ENCODE measurements at regions not wholly inside any gene's neighbourhood (a gene's known extent, or its start where the extent isn't known, plus 50 kb on each side); places are given as distances from the start of the nearest gene placed in this dataset.

DNA sequence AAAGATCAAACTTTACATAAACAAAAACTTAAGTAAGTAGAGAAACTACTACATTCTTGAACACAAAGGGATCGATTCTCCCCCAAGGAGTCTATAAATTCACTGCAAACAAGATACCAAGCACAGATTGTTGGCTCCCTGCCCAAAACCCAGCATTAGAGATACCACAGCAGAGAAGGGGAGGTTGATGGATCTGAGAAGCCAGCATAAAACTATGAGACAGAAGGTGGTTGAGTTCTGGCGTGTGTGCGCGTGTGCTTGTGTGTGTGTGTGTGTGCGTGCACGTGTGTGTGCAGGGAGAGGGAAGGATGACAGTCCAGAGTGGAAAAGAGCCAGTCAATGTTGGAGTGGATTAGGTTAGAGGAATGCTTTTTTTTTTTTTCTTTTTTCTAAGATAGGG is 143.2 kb upstream of the PRR20G start:
- Histone ChIP-seq H3K4me1 (ENCODE audit: control insufficient read depth in 2 of 2, insufficient read depth in 2 of 2, low read length in 2 of 2) (no peaks in the 10 kb centered on the region), H3K9me3 (ENCODE audit: control extremely low read depth in 1 of 3, control insufficient read depth in 2 of 3, insufficient read depth in 1 of 3, low read length in 2 of 3) (no peaks in the 10 kb centered on the region), H3K27ac (ENCODE audit: low read length in 2 of 2) (no peak overlapping the region)

More for the DNA sequence above, 143.2 kb upstream of the PRR20G start:
- Histone ChIP-seq H3K9ac (ENCODE audit: low read length) (no peak overlapping the region), H4K20me1 (ENCODE audit: control insufficient read depth, insufficient read depth, low read length, poor library complexity, severe bottlenecking) (no peaks in the 10 kb centered on the region), H3K27me3 (replicated peaks in 1 of 4; ENCODE audit: control extremely low read depth in 1 of 4, control insufficient read depth in 3 of 4, insufficient read depth in 4 of 4, low read length in 3 of 4) (peaks cover 0 to 9% (median 6%) of the 10 kb centered on the region in 4 experiments), H2AFZ (ENCODE audit: insufficient read depth, low read depth, low read length, poor library complexity, severe bottlenecking) (no peak overlapping the region), H3K79me2 (ENCODE audit: control insufficient read depth, insufficient read depth, low read length) (no peaks in the 10 kb centered on the region), H3K4me3 (ENCODE audit: control extremely low read depth in 1 of 5, extremely low read depth in 1 of 5, insufficient read depth in 1 of 5, low read depth in 2 of 5, low read length in 4 of 5) (no peak overlapping the region), H3K36me3 (replicated peaks in 1 of 2; ENCODE audit: control extremely low read depth in 1 of 2, control insufficient read depth in 1 of 2, extremely low read depth in 1 of 2, insufficient read depth in 2 of 2, low read length in 1 of 2) (no peaks in the 10 kb centered on the region), H3K4me2 (replicated peaks; ENCODE audit: low read depth, low read length, poor library complexity, severe bottlenecking) (no peak overlapping the region)
- Mint-ChIP-seq H3K27ac (no peak overlapping the region), H3K4me3 (no peak overlapping the region), H3K27me3 (peaks cover 42% of the 10 kb centered on the region), H3K4me1 (no peaks in the 10 kb centered on the region), H3K9me3 (ENCODE audit: insufficient read depth) (no peaks in the 10 kb centered on the region)
- DNase-seq (no peak), ATAC-seq (ENCODE audit: low read depth) (no peak)
- intact Hi-C loops (cut with micrococcal nuclease) = no loop called here
- ChIA-PET POLR2A (interaction anchor here (0.6 to 0.7 kb wide), 3 partner anchors 84 to 1052 kb away, joined by 3 to 4 read pairs (median 4); no protein-coding TSS in a partner anchor), CTCF (no interaction called here)
- TF ChIP-seq CTCF (IDR thresholded peaks at IDR 0.05) (no peak), EZH2 (IDR thresholded peaks at IDR 0.05; ENCODE audit: borderline replicate concordance, insufficient read depth, low read depth, low read length, poor library complexity, severe bottlenecking) (no peak)
- WGBS (ENCODE audit: insufficient coverage) = 95% methylated on average over 3 of the region's 6 CpGs
